ENCODE measurements at regions not wholly inside any gene's neighbourhood (a gene's known extent, or its start where the extent isn't known, plus 50 kb on each side); places are given as distances from the start of the nearest gene placed in this dataset.

GRCh38 chr11:121932646-121933185, 183.3 kb downstream of the BLID start:
- DNase-seq (ENCODE audit: extremely low spot score): no peak
- TF ChIP-seq CTCF (IDR thresholded peaks at IDR 0.05; ENCODE audit: control extremely low read depth, extremely low read depth, low read depth, missing control alignments): no peak
- ChIA-PET POLR2A (no interaction called here), CTCF (no interaction called here)

GRCh38 chr11:121931748-121932352, 184.2 kb downstream of the BLID start:
- CTCF ChIA-PET: no interaction called here
- DNase-seq (ENCODE audit: extremely low spot score): no peak
- POLR2A ChIA-PET: no interaction called here
- TF ChIP-seq CTCF (IDR thresholded peaks at IDR 0.05; ENCODE audit: control extremely low read depth, extremely low read depth, low read depth, missing control alignments): no peak

GRCh38 chr11:121931121-121931520, 184.9 kb downstream of the BLID start:
- DNase-seq (ENCODE audit: extremely low spot score): no peak
- TF ChIP-seq CTCF (IDR thresholded peaks at IDR 0.05; ENCODE audit: control extremely low read depth, extremely low read depth, low read depth, missing control alignments): no peak
- ChIA-PET CTCF (no interaction called here), POLR2A (no interaction called here)

- POLR2A ChIA-PET: no interaction called here
- CTCF ChIA-PET: interaction anchor here (1.8 kb wide), 1 partner anchor 10 kb away, joined by 3 read pairs; no protein-coding TSS in a partner anchor
- TF ChIP-seq CTCF (IDR thresholded peaks at IDR 0.05; ENCODE audit: control extremely low read depth, extremely low read depth, low read depth, missing control alignments): no peak
- peak; percentile 44 for DNase-seq (ENCODE audit: extremely low spot score)
Measured at GRCh38 chr11:121930004-121930965, 185.7 kb downstream of the BLID start.

- TF ChIP-seq CTCF (IDR thresholded peaks at IDR 0.05; ENCODE audit: control extremely low read depth, extremely low read depth, low read depth, missing control alignments): no peak
- ChIA-PET POLR2A (no interaction called here), CTCF (interaction anchor here (1.8 kb wide), 1 partner anchor 9 kb away, joined by 3 read pairs; no protein-coding TSS in a partner anchor)
- DNase-seq (ENCODE audit: extremely low spot score): no peak
Measured at GRCh38 chr11:121929581-121929980, 186.4 kb downstream of the BLID start.
